GM21423 (cell line): ENCODE measurements at regions not wholly inside any gene's neighbourhood (a gene's known extent, or its start where the extent isn't known, plus 50 kb on each side); places are given as distances from the start of the nearest gene placed in this dataset.
"Not testable (repeated sequence)": the region's sequence is repeated elsewhere in the genome, so short reads cannot be mapped to it uniquely, and the experiment has no call there.

Experiments
- ATAC-seq: cut with Tn5 transposase; IDR thresholded peaks from one replicate; pipeline ENCODE4 v1.9.1; 2021; ENCODE audit warnings: mild to moderate bottlenecking, moderate library complexity; ENCODE audit not compliant: unreplicated experiment

GRCh38 chr2:54065411-54065810 is 50.0 kb upstream of the ACYP2 start:
- no peak for ATAC-seq

DNA sequence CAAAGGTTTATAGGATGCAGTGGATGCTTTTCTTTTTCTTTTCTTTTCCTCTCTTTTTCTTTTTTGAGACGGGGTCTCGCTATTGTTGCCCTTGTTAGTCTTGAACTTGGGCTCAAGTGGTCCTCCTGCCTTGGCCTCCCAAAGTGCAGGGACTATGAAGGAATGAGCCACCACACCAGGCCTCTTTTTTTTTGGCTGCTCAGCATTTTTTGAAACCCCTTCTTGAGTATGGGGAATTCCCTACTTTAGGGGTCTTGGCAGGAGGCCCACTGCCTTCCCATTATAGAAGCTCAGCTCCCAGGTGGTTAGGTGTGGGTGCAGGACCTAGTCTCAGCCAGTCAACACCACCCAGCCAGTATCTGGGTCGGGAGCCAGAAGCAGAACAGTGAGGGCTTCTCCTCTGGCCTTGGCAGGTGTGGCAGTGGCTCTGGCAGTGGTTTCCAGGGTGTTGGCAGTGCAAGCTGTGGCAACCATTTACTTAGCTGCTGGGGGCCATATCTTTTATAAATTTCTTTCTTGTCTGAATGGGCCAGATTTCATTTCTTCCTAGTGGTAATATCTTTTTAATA is 51.4 kb upstream of the ACYP2 start:
- no peak for ATAC-seq

DNA sequence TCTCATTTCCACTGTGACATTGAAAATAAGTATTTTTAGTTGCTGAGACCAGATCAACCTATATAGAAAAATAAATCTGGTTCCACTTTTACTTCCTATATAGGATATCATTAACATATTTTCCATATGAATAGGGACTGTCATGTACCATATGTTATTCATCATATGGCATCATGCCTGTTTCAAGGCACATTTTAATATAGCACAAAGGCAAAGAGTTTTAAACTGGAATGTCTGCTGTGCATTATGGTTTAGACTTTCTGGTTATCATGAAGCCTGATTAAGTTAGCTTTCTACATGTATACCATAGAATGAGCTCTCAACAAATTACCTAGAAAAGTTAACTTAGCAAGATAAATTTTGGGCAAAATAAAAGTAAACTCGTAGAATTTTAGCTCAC is 53.0 kb upstream of the ACYP2 start:
- ATAC-seq, result no peak

- no peak for ATAC-seq
Observed at GRCh38 chr2:54061272-54061671, 54.1 kb upstream of the ACYP2 start.

DNA sequence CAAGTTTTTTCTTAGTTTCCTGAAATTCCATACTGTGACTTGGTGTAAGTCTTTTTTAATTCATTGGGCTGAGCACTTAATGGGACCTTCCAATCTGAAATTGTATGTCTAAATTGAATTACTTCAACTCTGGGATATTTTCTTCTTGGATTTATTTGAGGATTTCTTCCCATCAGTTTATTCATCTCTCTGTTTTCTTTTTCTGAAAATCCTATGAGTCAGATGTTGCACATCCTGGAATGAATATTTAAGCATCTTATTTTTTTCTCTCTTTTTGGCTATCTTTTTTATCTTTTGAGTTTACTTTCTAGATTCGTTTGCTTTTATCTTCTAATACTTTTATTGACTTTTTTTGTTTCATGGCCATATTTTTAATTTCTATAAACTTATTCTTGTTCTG is 55.4 kb upstream of the ACYP2 start:
- no peak for ATAC-seq

DNA sequence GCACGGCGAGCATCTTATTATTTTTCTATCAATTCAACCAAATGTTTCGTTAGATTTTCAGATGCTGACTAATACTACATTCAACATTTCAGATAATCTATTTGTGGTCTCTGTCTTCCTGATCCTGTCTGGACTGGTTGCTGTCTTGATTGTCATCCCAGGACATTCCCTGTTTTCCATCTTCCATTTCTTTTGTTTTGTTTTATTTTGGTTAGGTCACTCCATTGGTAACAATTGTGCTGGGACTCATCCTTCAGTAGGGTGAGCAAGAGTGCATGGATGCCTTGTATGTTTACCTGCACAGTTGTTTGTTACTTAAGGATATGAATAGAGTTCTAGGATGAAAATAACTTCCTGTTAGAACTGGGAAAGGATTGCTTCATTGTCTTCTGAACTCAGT is 55.9 kb upstream of the ACYP2 start:
- no peak for ATAC-seq

GRCh38 chr2:54058449-54058848 is 57.0 kb upstream of the ACYP2 start:
- no peak for ATAC-seq

DNA sequence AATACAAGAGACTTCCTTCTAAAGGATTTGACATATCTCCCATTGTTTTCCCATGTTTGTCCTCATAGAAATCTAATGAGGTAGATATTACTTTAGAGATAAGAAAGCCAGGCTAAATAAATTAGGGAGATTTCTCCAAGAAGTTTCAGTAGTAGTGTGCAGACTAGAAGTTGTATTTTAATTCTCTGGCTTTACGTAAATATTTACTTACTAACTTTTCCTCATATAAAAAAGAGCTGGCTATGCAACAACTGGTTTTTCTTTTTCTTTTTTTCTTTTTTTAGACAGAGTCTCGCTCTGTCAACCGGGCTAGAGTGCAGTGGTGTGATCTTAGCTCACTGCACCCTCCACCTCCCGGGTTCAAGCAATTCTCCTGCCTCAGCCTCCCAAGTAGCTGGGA is 60.6 kb upstream of the ACYP2 start:
- no peak for ATAC-seq

GRCh38 chr2:54054271-54054670 is 61.1 kb upstream of the ACYP2 start:
- ATAC-seq, result peak; percentile 64

DNA sequence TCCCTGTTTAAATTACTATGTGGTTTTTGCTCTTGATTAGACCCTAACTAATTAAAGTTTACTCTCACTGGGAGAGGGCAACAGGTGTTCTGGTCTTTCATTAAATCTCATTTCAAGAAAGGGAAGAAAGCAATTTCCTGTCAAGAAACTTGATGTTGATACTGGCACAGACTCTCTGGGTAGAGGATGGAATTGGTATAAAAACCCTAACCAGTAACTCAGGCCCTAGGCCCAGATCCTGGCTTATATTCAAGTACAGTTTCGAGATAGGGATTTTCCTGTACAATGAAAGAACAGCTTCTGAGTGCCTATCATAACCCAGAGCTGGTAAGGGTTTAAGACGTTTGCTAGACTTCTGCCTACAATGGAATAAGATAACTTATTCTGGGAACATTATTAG is 61.6 kb upstream of the ACYP2 start:
- peak; percentile 32 for ATAC-seq

- no peak for ATAC-seq
Observed at GRCh38 chr2:54052825-54053718, 62.3 kb upstream of the ACYP2 start.

- no peak for ATAC-seq
Observed at GRCh38 chr2:54050445-54050844, 65.0 kb upstream of the ACYP2 start.

GRCh38 chr2:54049365-54049764 is 66.0 kb upstream of the ACYP2 start:
- no peak for ATAC-seq

GRCh38 chr2:54048896-54049295 is 66.5 kb upstream of the ACYP2 start:
- ATAC-seq, result not testable (repeated sequence)

DNA sequence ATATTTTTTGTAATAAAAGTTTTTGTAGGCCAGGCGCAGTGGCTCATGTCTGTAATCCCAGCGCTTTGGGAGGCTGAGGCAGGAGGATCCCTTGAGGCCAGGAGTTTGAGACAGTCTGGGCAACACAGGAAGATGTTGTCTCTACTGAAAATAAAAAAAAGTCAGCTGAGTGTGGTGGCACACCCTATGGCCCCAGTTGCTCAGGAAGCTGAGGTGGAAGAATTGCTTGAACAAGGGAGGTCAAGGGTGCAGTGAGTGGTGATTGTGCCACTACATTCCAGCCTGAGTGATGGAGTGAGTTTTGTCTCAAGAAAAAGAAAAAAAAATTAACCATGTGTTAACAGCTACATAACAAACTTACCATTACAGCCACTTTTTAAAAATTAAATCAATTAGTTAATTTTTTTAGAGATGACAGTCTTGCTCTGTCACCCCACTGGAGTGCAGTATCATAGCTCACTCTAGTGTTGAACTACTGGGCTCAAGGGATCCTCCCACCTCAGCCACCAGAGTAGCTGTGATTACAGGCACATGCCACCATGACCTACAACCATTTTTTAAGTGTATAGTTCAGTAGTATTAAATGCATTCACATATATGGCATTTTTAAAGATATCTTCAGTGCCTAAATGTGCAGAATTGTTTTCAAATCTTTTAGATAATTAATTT is 67.2 kb upstream of the ACYP2 start:
- ATAC-seq, result no peak

DNA sequence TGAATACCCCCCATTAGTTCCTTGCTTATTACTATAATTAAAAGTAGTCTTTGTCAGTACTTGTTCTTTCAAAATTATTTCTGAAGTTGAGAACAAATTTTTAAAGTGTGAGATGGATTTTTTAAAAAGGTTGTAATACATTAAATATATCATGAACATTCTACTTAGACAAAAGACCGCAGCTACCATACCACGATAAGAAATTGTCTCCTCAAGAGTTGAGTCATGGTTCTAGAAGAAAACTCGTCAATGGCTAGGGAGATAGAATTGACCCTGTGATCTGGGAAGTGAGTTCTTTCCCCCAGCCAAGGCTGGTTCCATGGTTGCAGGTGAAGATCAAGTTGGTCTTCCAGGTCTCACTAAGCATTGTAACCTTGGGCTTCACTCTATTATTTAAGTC is 67.8 kb upstream of the ACYP2 start:
- ATAC-seq, result no peak

DNA sequence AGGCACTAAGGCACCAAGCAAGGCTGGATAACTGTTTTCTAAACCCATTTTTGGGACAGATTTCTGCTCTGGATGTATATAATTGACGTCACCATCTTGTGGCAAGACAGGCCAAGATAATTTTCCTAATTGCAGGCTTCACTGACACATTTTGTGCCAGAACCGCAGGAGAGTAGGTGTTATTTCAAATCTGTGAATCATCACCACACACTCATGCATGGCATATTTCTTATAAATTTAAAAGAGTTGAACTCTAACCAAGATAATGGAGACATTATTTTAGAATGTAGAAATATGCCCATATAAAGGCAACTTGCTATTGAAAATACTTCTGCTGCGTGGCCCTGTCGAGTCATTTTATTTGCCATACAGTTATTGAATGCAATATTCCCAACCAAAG is 68.3 kb upstream of the ACYP2 start:
- no peak for ATAC-seq

GRCh38 chr2:54042897-54043620 is 72.3 kb upstream of the PSME4 start:
- ATAC-seq, result no peak

- ATAC-seq, result no peak
Observed at GRCh38 chr2:54042341-54042740, 71.5 kb upstream of the PSME4 start.

DNA sequence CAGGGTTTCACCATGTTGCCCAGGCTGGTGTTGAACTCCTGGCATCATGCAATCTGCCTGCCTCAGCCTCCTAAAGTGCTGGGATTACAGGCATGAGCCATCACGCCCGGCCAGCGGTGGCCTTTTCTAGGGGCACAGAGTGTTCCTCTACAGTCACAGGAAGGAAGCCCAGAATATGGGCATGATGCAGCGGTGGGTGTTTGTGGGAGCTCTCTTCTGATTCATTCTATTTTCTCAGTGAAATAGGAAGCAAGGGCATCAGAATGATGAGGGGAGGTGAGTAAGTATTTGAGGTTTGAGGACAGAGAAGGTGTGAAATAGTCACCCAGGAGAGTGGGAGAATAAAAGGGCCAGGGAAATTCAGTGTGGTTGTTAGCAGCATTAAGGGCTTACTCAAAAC is 70.3 kb upstream of the PSME4 start:
- no peak for ATAC-seq

- no peak for ATAC-seq
Observed at GRCh38 chr2:54040685-54041084, 69.9 kb upstream of the PSME4 start.
